AG04450 (cell line): ENCODE measurements at regions not wholly inside any gene's neighbourhood (a gene's known extent, or its start where the extent isn't known, plus 50 kb on each side); places are given as distances from the start of the nearest gene placed in this dataset.

ENCODE experiments used
- CTCF ChIA-PET: fragments of 300-600, 350-600 bp; formaldehyde crosslinking; extraction: SDS; loops from one replicate; lab custom pipeline; 2022; ENCODE audit warnings: antibody characterized with exemption, inconsistent platforms; lab: Charles Lee
- POLR2A ChIA-PET: fragments of 350-600 bp; formaldehyde crosslinking; extraction: SDS; loops from one replicate; lab custom pipeline; 2021; ENCODE audit warnings: antibody characterized with exemption, inconsistent platforms; lab: Yijun Ruan, JAX
- DNase-seq: peaks from one replicate; pipeline ENCODE4 v3.0.0-alpha.2; 2011; ENCODE audit warnings: low read depth, low spot score
- H3K27ac ChIP-seq: one replicate; pipeline ENCODE4 v1.5.1; 2012; ENCODE audit warnings: low read depth, low read length, control low read depth
- H3K27me3 ChIP-seq: one replicate; pipeline ENCODE4 v1.6.0; 2012; ENCODE audit warnings: low read length; ENCODE audit not compliant: control insufficient read depth, insufficient read depth
- H3K4me3 ChIP-seq: 2 replicates; pipeline ENCODE4 v1.5.1; 2011; ENCODE audit warnings: mild to moderate bottlenecking, low read depth, low read length, control low read depth
- H3K9me3 ChIP-seq: 2 replicates; pipeline ENCODE4 v1.5.1; 2012; ENCODE audit warnings: low read length; ENCODE audit not compliant: control insufficient read depth, insufficient read depth
- CTCF ChIP-seq: IDR thresholded peaks from 2 replicates; pipeline ENCODE4 v1.5.1; 2011; ENCODE audit warnings: low read depth, low read length, control low read depth, inconsistent platforms

- ChIA-PET CTCF (no interaction called here), POLR2A (no interaction called here)
- DNase-seq, result no peak
- no peak overlapping the region for H3K4me3 ChIP-seq
- no peak overlapping the region for H3K27ac ChIP-seq
- H3K27me3 ChIP-seq, result no peaks in the 10 kb centered on the region
- peaks cover 3% of the 10 kb centered on the region; the same call in 1 of the 2 replicates for H3K9me3 ChIP-seq
- TF ChIP-seq CTCF, result no peak
These were observed 1024.8 kb downstream of the PLA2G4A start for GRCh38 chr1:187853505-187853904.

- H3K27me3 ChIP-seq, result no peaks in the 10 kb centered on the region
- H3K27ac ChIP-seq, result no peak overlapping the region
- TF ChIP-seq CTCF, result no peak
- no peak overlapping the region for H3K4me3 ChIP-seq
- peaks cover 3% of the 10 kb centered on the region; the same call in 1 of the 2 replicates for H3K9me3 ChIP-seq
- ChIA-PET POLR2A (no interaction called here), CTCF (interaction anchor here (0.6 kb wide), 1 partner anchor 379 kb away, joined by 3 read pairs; no protein-coding TSS in a partner anchor)
- DNase-seq, result no peak
These were observed 1025.7 kb downstream of the PLA2G4A start for GRCh38 chr1:187854457-187854856.

GRCh38 chr1:187862506-187862905, 1033.8 kb downstream of the PLA2G4A start:
- Histone ChIP-seq H3K27me3 (no peaks in the 10 kb centered on the region), H3K9me3 (no peaks in the 10 kb centered on the region), H3K4me3 (no peak overlapping the region), H3K27ac (no peak overlapping the region)
- TF ChIP-seq CTCF, result no peak
- no peak for DNase-seq
- ChIA-PET CTCF (no interaction called here), POLR2A (no interaction called here)

GRCh38 chr1:187870552-187870951, 1041.8 kb downstream of the PLA2G4A start:
- TF ChIP-seq CTCF, result no peak
- no peak overlapping the region for H3K4me3 ChIP-seq
- ChIA-PET CTCF (no interaction called here), POLR2A (no interaction called here)
- no peaks in the 10 kb centered on the region for H3K27me3 ChIP-seq
- H3K9me3 ChIP-seq, result no peaks in the 10 kb centered on the region
- no peak overlapping the region for H3K27ac ChIP-seq
- DNase-seq, result no peak

- Histone ChIP-seq H3K9me3 (no peaks in the 10 kb centered on the region), H3K4me3 (no peak overlapping the region), H3K27me3 (no peaks in the 10 kb centered on the region), H3K27ac (no peak overlapping the region)
- CTCF ChIA-PET, result no interaction called here
- POLR2A ChIA-PET, result no interaction called here
- DNase-seq, result no peak
- TF ChIP-seq CTCF, result no peak
These were observed 1042.6 kb downstream of the PLA2G4A start for GRCh38 chr1:187871177-187871845.
